Esophagus (tissue), 2 donors: ENCODE measurements at regions not wholly inside any gene's neighbourhood (a gene's known extent, or its start where the extent isn't known, plus 50 kb on each side); places are given as distances from the start of the nearest gene placed in this dataset.
A peak's percentile ranks its signal among the peaks of the same experiment; 100 is the strongest.

ENCODE experiments used
- H3K27ac ChIP-seq, 2 donors: one replicate each; pipeline ENCODE4 v1.5.1; 2013; ENCODE audit warnings: low read depth in 2 of 2, mild to moderate bottlenecking in 2 of 2, inconsistent platforms in 1 of 2, low read length in 1 of 2, moderate library complexity in 1 of 2
- H3K27me3 ChIP-seq, 2 donors: one replicate each; pipeline ENCODE4 v1.6.1; 2013; ENCODE audit warnings: low read length in 2 of 2, control low read depth in 1 of 2, mild to moderate bottlenecking in 1 of 2; ENCODE audit not compliant: insufficient read depth in 2 of 2, control insufficient read depth in 1 of 2
- H3K36me3 ChIP-seq, 2 donors: one replicate each; pipeline ENCODE4 v1.6.1; 2013; ENCODE audit warnings: low read length in 1 of 2; ENCODE audit not compliant: control insufficient read depth in 2 of 2, insufficient read depth in 2 of 2
- H3K4me1 ChIP-seq, 2 donors: one replicate each; pipeline ENCODE4 v1.6.1; 2013; ENCODE audit warnings: low read length in 1 of 2; ENCODE audit not compliant: control insufficient read depth in 2 of 2, insufficient read depth in 2 of 2
- H3K4me3 ChIP-seq, 2 donors: one replicate each; pipeline ENCODE4 v1.5.1; 2013; ENCODE audit warnings: low read length in 2 of 2, mild to moderate bottlenecking in 2 of 2, low read depth in 1 of 2, moderate library complexity in 1 of 2
- H3K9me3 ChIP-seq, 2 donors: one replicate each; pipeline ENCODE4 v1.6.1; 2013; ENCODE audit warnings: mild to moderate bottlenecking in 2 of 2, low read depth in 1 of 2, low read length in 1 of 2, moderate library complexity in 1 of 2; ENCODE audit not compliant: control insufficient read depth in 2 of 2, insufficient read depth in 1 of 2
- WGBS, 2 donors: extraction: QIAGEN DNeasy Blood & Tissue Kit; methylation state at CpG; one replicate each; pipeline ENCODE4 v1.1.7; 2013; 5-methylcytosine and 5-hydroxymethylcytosine counted together
- donor health status: healthy with polysubstance abuse.
- donor health status: Bipolar disorder and iron deficiency.

- 86 to 89% methylated on average over 15 of the region's 15 CpGs for WGBS, 2 donors
- no peaks in the 10 kb centered on the region for H3K27me3 ChIP-seq
Measured at GRCh38 chr5:3212869-3213268, 382.8 kb upstream of the IRX1 start.

GRCh38 chr5:3210531-3210930, 385.1 kb upstream of the IRX1 start:
- Histone ChIP-seq H3K27ac (no peak overlapping the region), H3K27me3 (no peaks in the 10 kb centered on the region), H3K9me3 (peaks cover 0 to 4% of the 10 kb centered on the region in 2 donors), H3K4me3 (no peak overlapping the region), H3K4me1 (no peaks in the 10 kb centered on the region), H3K36me3 (no peaks in the 10 kb centered on the region)
- WGBS, 2 donors, result 69 to 74% methylated on average over 9 of the region's 9 CpGs

More at GRCh38 chr5:3212869-3213268, 382.8 kb upstream of the IRX1 start:
- H3K9me3 ChIP-seq, result peaks cover 0 to 4% of the 10 kb centered on the region in 2 donors
- H3K36me3 ChIP-seq, result no peaks in the 10 kb centered on the region
- no peak overlapping the region for H3K4me3 ChIP-seq
- H3K27ac ChIP-seq, result no peak overlapping the region
- H3K4me1 ChIP-seq, result no peaks in the 10 kb centered on the region

GRCh38 chr5:3209918-3210317, 385.7 kb upstream of the IRX1 start:
- 78% methylated on average over 5 of the region's 5 CpGs for WGBS, 2 donors

GRCh38 chr5:3202570-3202969, 393.1 kb upstream of the IRX1 start:
- Histone ChIP-seq H3K36me3 (no peaks in the 10 kb centered on the region), H3K4me3 (no peak overlapping the region), H3K27ac (no peak overlapping the region), H3K9me3 (peaks cover 0 to 12% of the 10 kb centered on the region in 2 donors), H3K27me3 (no peaks in the 10 kb centered on the region), H3K4me1 (no peaks in the 10 kb centered on the region)
- WGBS, 2 donors, result 87 to 91% methylated on average over 13 of the region's 13 CpGs

More at GRCh38 chr5:3209918-3210317, 385.7 kb upstream of the IRX1 start:
- H3K4me3 ChIP-seq, result no peak overlapping the region
- H3K9me3 ChIP-seq, result peaks cover 3 to 4% of the 10 kb centered on the region in 2 donors
- no peak overlapping the region for H3K27ac ChIP-seq
- no peaks in the 10 kb centered on the region for H3K36me3 ChIP-seq
- no peaks in the 10 kb centered on the region for H3K4me1 ChIP-seq
- no peaks in the 10 kb centered on the region for H3K27me3 ChIP-seq

- Histone ChIP-seq H3K9me3 (peaks cover 0 to 12% of the 10 kb centered on the region in 2 donors), H3K36me3 (no peaks in the 10 kb centered on the region), H3K27ac (no peak overlapping the region), H3K4me1 (no peaks in the 10 kb centered on the region), H3K4me3 (no peak overlapping the region), H3K27me3 (no peaks in the 10 kb centered on the region)
- 91 to 98% methylated on average over 6 of the region's 6 CpGs for WGBS, 2 donors
Measured at GRCh38 chr5:3201941-3202340, 393.7 kb upstream of the IRX1 start.

GRCh38 chr5:3201121-3201520, 394.5 kb upstream of the IRX1 start:
- Histone ChIP-seq H3K36me3 (no peaks in the 10 kb centered on the region), H3K9me3 (peaks cover 0 to 12% of the 10 kb centered on the region in 2 donors), H3K27me3 (no peaks in the 10 kb centered on the region), H3K27ac (no peak overlapping the region), H3K4me3 (no peak overlapping the region), H3K4me1 (no peaks in the 10 kb centered on the region)
- 89 to 90% methylated on average over 8 of the region's 8 CpGs for WGBS, 2 donors

GRCh38 chr5:3199962-3200755, 395.5 kb upstream of the IRX1 start:
- Histone ChIP-seq H3K4me1 (no peaks in the 10 kb centered on the region), H3K36me3 (no peaks in the 10 kb centered on the region), H3K4me3 (no peak overlapping the region), H3K27ac (no peak overlapping the region), H3K9me3 (peaks cover 0 to 10% of the 10 kb centered on the region in 2 donors), H3K27me3 (no peaks in the 10 kb centered on the region)
- WGBS, 2 donors, result 44 to 53% methylated on average over 15 of the region's 15 CpGs

- Histone ChIP-seq H3K4me1 (no peaks in the 10 kb centered on the region), H3K27ac (no peak overlapping the region), H3K27me3 (no peaks in the 10 kb centered on the region), H3K9me3 (no peaks in the 10 kb centered on the region), H3K36me3 (no peaks in the 10 kb centered on the region), H3K4me3 (no peak overlapping the region)
- 33 to 46% methylated on average over 7 of the region's 7 CpGs for WGBS, 2 donors
Measured at GRCh38 chr5:3198074-3198449, 397.6 kb upstream of the IRX1 start.

GRCh38 chr5:3197304-3198073, 398.1 kb upstream of the IRX1 start:
- no peaks in the 10 kb centered on the region for H3K9me3 ChIP-seq
- H3K4me1 ChIP-seq, result no peaks in the 10 kb centered on the region
- no peaks in the 10 kb centered on the region for H3K27me3 ChIP-seq
- no peaks in the 10 kb centered on the region for H3K36me3 ChIP-seq
- H3K27ac ChIP-seq, result no peak overlapping the region
- WGBS, 2 donors, result 6 to 8% methylated on average over 29 of the region's 29 CpGs
- H3K4me3 ChIP-seq, result peak overlapping the region in 1 of 2 donors; percentile 21
